ENCODE measurements at regions not wholly inside any gene's neighbourhood (a gene's known extent, or its start where the extent isn't known, plus 50 kb on each side); places are given as distances from the start of the nearest gene placed in this dataset.
A peak's percentile ranks its signal among the peaks of the same experiment; 100 is the strongest.

DNA sequence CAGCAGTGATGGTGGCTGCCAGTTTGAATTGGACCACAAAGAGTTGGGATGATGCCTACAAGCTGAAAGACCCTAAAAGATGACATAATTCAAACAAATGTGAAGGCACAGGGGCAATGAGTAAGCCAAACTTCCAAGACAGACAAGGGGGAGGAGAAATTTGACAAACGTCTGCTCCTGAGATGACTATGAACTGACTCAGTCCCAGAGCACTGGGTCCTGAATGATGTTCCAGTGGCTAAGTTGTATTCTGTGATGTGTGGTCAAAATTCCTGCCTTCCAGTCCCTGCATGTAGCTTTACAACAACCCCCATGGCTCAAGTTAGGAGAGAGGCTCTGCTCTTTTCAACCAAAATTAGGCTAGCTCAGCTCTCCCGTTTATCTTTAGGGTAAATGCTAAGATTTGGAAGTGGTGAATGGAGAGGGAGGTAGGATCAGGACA, 86.1 kb upstream of the SIRPA start:
- no peak overlapping the region for H3K27ac ChIP-seq (ENCODE audit: low read length)
- H3K4me3 ChIP-seq (ENCODE audit: low read depth in 1 of 2, low read length in 2 of 2): no peak overlapping the region
- no peaks in the 10 kb centered on the region for H3K9me3 ChIP-seq (ENCODE audit: control insufficient read depth in 1 of 2, low read length in 2 of 2)
- peaks cover 4 to 16% of the 10 kb centered on the region in 2 donors for H3K4me1 ChIP-seq (ENCODE audit: control insufficient read depth in 1 of 2, insufficient read depth in 2 of 2, low read length in 2 of 2)
- no peaks in the 10 kb centered on the region for H3K36me3 ChIP-seq (ENCODE audit: control insufficient read depth in 1 of 2, insufficient read depth in 2 of 2, low read length in 2 of 2)
- H3K27me3 ChIP-seq (ENCODE audit: low read depth, low read length): no peaks in the 10 kb centered on the region

GRCh38 chr20:1808101-1808500, 87.1 kb upstream of the SIRPA start:
- Histone ChIP-seq H3K4me1 (ENCODE audit: control insufficient read depth in 1 of 2, insufficient read depth in 2 of 2, low read length in 2 of 2) (peaks cover 4 to 10% of the 10 kb centered on the region in 2 donors), H3K27ac (ENCODE audit: low read length) (no peak overlapping the region)

DNA sequence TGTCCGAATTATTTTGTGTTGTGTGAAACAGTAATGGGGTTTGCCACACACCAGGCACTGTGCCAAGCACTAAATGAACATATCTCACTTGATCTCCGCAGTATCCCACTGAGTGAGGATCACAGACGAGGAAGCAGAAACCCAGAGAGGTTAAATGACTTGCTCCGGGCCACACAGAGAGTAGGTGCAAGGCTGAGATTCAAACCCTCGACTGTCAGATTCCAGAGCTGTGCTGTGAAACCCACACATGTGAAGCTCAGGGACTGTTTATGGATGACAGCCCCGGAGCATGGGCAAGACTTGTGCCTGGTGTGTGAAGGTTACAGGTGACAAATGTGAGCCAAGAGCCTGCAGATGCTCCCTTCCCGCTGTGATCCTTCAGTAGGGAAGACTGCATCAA, 87.8 kb upstream of the SIRPA start:
- peaks cover 4 to 10% of the 10 kb centered on the region in 2 donors for H3K4me1 ChIP-seq (ENCODE audit: control insufficient read depth in 1 of 2, insufficient read depth in 2 of 2, low read length in 2 of 2)
- no peaks in the 10 kb centered on the region for H3K36me3 ChIP-seq (ENCODE audit: control insufficient read depth in 1 of 2, insufficient read depth in 2 of 2, low read length in 2 of 2)
- H3K27ac ChIP-seq (ENCODE audit: low read length): no peak overlapping the region
- no peak overlapping the region for H3K4me3 ChIP-seq (ENCODE audit: low read depth in 1 of 2, low read length in 2 of 2)
- no peaks in the 10 kb centered on the region for H3K9me3 ChIP-seq (ENCODE audit: control insufficient read depth in 1 of 2, low read length in 2 of 2)
- no peaks in the 10 kb centered on the region for H3K27me3 ChIP-seq (ENCODE audit: low read depth, low read length)

More at GRCh38 chr20:1808101-1808500, 87.1 kb upstream of the SIRPA start:
- Histone ChIP-seq H3K27me3 (ENCODE audit: low read depth, low read length) (no peaks in the 10 kb centered on the region), H3K36me3 (ENCODE audit: control insufficient read depth in 1 of 2, insufficient read depth in 2 of 2, low read length in 2 of 2) (no peaks in the 10 kb centered on the region), H3K9me3 (ENCODE audit: control insufficient read depth in 1 of 2, low read length in 2 of 2) (no peaks in the 10 kb centered on the region), H3K4me3 (ENCODE audit: low read depth in 1 of 2, low read length in 2 of 2) (no peak overlapping the region)

DNA sequence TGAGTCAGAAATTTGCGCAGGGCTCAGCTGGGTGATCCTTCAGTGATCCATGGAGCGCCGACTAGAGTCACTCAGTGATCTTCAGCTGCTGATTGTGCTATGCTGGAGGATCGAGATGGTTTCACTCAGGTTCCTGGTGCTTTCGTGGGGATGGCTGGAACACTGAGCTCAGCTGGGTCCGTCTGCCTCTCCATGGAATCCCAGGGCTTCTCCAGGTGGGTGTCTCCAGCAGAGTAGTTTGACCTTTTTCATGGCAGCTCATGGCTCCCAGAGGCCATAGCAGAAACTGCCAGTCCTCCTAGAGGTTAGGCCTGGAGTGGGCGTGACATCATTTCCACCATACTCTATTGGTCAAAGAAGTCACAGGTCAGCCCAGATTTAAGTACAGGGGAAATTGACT, 88.8 kb upstream of the SIRPA start:
- peaks cover 0 to 9% of the 10 kb centered on the region in 2 donors for H3K4me1 ChIP-seq (ENCODE audit: control insufficient read depth in 1 of 2, insufficient read depth in 2 of 2, low read length in 2 of 2)
- H3K27ac ChIP-seq (ENCODE audit: low read length): no peak overlapping the region
- no peaks in the 10 kb centered on the region for H3K27me3 ChIP-seq (ENCODE audit: low read depth, low read length)

DNA sequence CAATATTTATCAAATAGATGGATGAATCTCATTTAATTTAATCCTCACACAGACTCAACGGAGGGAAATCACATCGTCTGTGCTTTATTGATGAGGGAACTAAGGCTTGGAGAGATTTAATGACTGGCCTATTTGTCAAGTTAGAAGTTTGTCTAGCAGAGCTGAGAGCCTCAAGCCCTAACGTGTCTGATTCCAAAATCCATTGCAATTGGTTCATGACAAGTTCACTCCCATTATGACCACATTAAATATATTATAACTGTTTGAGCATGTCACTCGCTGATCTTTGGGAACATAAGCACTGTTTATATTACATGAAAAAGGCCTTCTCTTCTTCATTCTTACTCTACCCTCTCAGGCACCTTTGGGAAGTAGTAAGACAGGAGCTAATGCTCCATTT, 89.4 kb upstream of the SIRPA start:
- H3K27ac ChIP-seq (ENCODE audit: low read length): no peak overlapping the region
- no peaks in the 10 kb centered on the region for H3K9me3 ChIP-seq (ENCODE audit: control insufficient read depth in 1 of 2, low read length in 2 of 2)
- no peaks in the 10 kb centered on the region for H3K27me3 ChIP-seq (ENCODE audit: low read depth, low read length)
- H3K36me3 ChIP-seq (ENCODE audit: control insufficient read depth in 1 of 2, insufficient read depth in 2 of 2, low read length in 2 of 2): no peaks in the 10 kb centered on the region
- no peak overlapping the region for H3K4me3 ChIP-seq (ENCODE audit: low read depth in 1 of 2, low read length in 2 of 2)
- H3K4me1 ChIP-seq (ENCODE audit: control insufficient read depth in 1 of 2, insufficient read depth in 2 of 2, low read length in 2 of 2): peaks cover 0 to 9% of the 10 kb centered on the region in 2 donors

More for the DNA sequence above, 88.8 kb upstream of the SIRPA start:
- Histone ChIP-seq H3K4me3 (ENCODE audit: low read depth in 1 of 2, low read length in 2 of 2) (no peak overlapping the region), H3K36me3 (ENCODE audit: control insufficient read depth in 1 of 2, insufficient read depth in 2 of 2, low read length in 2 of 2) (no peaks in the 10 kb centered on the region), H3K9me3 (ENCODE audit: control insufficient read depth in 1 of 2, low read length in 2 of 2) (no peaks in the 10 kb centered on the region)

DNA sequence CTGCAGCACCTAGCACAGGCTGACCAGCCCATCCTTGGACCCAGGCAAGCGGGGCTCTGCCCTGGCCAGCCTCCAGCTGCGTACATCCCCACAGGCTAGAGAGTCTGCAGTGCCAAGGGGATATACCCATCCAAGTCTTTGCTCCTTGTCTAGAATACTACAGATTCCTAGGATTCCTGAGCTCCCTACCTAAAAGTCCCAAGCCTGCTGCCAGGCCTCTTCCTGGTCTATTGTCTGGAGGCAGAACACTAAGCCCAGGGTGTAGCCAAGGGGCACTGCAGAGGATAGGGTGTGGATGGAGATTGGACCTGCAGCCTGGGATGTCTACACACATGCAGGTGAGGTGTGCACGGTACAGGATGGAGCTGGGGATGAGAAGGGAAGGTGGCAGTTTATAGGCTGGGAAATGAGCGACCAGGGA, 90.0 kb upstream of the SIRPA start:
- H3K27me3 ChIP-seq (ENCODE audit: low read depth, low read length): no peaks in the 10 kb centered on the region
- H3K4me3 ChIP-seq (ENCODE audit: low read depth in 1 of 2, low read length in 2 of 2): no peak overlapping the region
- no peaks in the 10 kb centered on the region for H3K36me3 ChIP-seq (ENCODE audit: control insufficient read depth in 1 of 2, insufficient read depth in 2 of 2, low read length in 2 of 2)
- H3K4me1 ChIP-seq (ENCODE audit: control insufficient read depth in 1 of 2, insufficient read depth in 2 of 2, low read length in 2 of 2): peaks cover 0 to 9% of the 10 kb centered on the region in 2 donors
- H3K9me3 ChIP-seq (ENCODE audit: control insufficient read depth in 1 of 2, low read length in 2 of 2): no peaks in the 10 kb centered on the region
- no peak overlapping the region for H3K27ac ChIP-seq (ENCODE audit: low read length)

GRCh38 chr20:1804554-1804956, 90.7 kb upstream of the SIRPA start:
- peaks cover 0 to 9% of the 10 kb centered on the region in 2 donors for H3K4me1 ChIP-seq (ENCODE audit: control insufficient read depth in 1 of 2, insufficient read depth in 2 of 2, low read length in 2 of 2)

DNA sequence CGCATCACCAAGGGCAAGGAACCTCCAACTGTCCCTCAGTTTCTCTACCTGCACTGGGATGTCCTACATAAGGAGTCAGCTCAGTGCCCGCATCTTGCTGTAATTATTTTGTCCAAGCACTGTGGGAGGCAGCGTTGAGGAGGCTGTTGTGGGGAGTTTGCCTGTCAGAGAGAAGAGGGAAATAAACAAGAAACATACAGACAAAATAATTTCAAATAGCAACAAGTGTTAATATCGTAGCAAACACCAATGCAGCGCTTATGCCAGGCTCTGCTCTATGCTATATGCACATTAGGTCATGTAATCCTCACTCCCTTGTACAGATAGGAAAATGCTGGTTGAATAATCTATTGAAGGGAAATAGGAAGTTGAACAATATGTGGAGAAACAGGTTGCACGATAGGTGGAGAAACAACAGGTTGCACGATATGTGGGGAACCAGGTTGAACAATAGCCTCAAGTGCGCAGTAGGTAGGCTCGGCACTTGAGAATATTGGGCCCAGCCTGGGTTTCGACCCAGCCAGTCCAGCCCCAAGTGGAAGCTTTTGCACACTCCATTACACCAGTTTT, 91.2 kb upstream of the SIRPA start:
- no peak overlapping the region for H3K27ac ChIP-seq (ENCODE audit: low read length)
- H3K4me1 ChIP-seq (ENCODE audit: control insufficient read depth in 1 of 2, insufficient read depth in 2 of 2, low read length in 2 of 2): peaks cover 0 to 9% of the 10 kb centered on the region in 2 donors
- H3K27me3 ChIP-seq (ENCODE audit: low read depth, low read length): no peaks in the 10 kb centered on the region
- H3K4me3 ChIP-seq (ENCODE audit: low read depth in 1 of 2, low read length in 2 of 2): peak overlapping the region; percentile 62 to 80
- H3K36me3 ChIP-seq (ENCODE audit: control insufficient read depth in 1 of 2, insufficient read depth in 2 of 2, low read length in 2 of 2): no peaks in the 10 kb centered on the region
- no peaks in the 10 kb centered on the region for H3K9me3 ChIP-seq (ENCODE audit: control insufficient read depth in 1 of 2, low read length in 2 of 2)

More at GRCh38 chr20:1804554-1804956, 90.7 kb upstream of the SIRPA start:
- H3K27ac ChIP-seq (ENCODE audit: low read length): no peak overlapping the region
- H3K9me3 ChIP-seq (ENCODE audit: control insufficient read depth in 1 of 2, low read length in 2 of 2): no peaks in the 10 kb centered on the region
- no peaks in the 10 kb centered on the region for H3K27me3 ChIP-seq (ENCODE audit: low read depth, low read length)
- no peaks in the 10 kb centered on the region for H3K36me3 ChIP-seq (ENCODE audit: control insufficient read depth in 1 of 2, insufficient read depth in 2 of 2, low read length in 2 of 2)
- H3K4me3 ChIP-seq (ENCODE audit: low read depth in 1 of 2, low read length in 2 of 2): no peak overlapping the region

- Histone ChIP-seq H3K4me3 (ENCODE audit: low read depth in 1 of 2, low read length in 2 of 2) (peak overlapping the region; percentile 62 to 80), H3K36me3 (ENCODE audit: control insufficient read depth in 1 of 2, insufficient read depth in 2 of 2, low read length in 2 of 2) (no peaks in the 10 kb centered on the region), H3K27ac (ENCODE audit: low read length) (peak overlapping the region; percentile 26), H3K9me3 (ENCODE audit: control insufficient read depth in 1 of 2, low read length in 2 of 2) (no peaks in the 10 kb centered on the region), H3K4me1 (ENCODE audit: control insufficient read depth in 1 of 2, insufficient read depth in 2 of 2, low read length in 2 of 2) (peaks cover 0 to 9% of the 10 kb centered on the region in 2 donors), H3K27me3 (ENCODE audit: low read depth, low read length) (no peaks in the 10 kb centered on the region)
Measured at GRCh38 chr20:1803061-1803931, 91.9 kb upstream of the SIRPA start.

DNA sequence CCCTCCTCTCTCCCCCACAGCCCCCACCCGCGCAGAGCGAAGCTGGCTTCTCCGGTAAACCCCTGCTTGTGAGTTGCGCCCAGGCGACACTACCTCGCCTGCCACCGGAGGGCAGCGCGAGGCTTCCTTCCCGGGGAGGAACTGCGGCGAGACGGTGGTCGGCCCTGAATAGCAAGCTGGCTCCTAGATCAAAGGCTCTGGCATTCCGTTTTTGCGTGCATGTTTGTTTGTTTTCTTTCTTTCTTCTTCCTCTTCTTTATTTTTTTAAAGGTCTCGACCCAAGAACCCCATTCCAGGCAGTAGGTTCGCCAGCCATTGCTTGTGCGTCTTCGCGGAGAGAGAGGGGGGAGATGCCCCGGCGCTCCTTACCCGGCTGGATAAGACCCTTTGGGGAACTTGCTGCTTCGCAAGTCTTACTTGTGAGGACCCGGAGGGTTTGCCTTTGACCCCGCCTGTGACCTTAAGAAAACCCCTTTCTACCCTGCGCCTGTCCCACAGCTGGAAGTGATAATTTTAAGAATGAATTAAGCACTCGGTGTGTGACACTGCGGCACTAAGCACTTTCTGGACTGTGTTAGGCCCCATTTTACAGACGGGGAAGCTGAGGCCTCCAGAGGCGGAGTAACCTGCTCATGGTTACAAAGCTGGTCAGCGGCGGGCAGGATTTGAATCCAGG, 92.7 kb upstream of the SIRPA start:
- H3K9me3 ChIP-seq (ENCODE audit: control insufficient read depth in 1 of 2, low read length in 2 of 2): no peaks in the 10 kb centered on the region
- H3K36me3 ChIP-seq (ENCODE audit: control insufficient read depth in 1 of 2, insufficient read depth in 2 of 2, low read length in 2 of 2): no peaks in the 10 kb centered on the region
- H3K4me3 ChIP-seq (ENCODE audit: low read depth in 1 of 2, low read length in 2 of 2): peak overlapping the region; percentile 62 to 80
- peaks cover 0 to 9% of the 10 kb centered on the region in 2 donors for H3K4me1 ChIP-seq (ENCODE audit: control insufficient read depth in 1 of 2, insufficient read depth in 2 of 2, low read length in 2 of 2)
- H3K27me3 ChIP-seq (ENCODE audit: low read depth, low read length): no peaks in the 10 kb centered on the region
- peak overlapping the region; percentile 26 for H3K27ac ChIP-seq (ENCODE audit: low read length)

- H3K9me3 ChIP-seq (ENCODE audit: control insufficient read depth in 1 of 2, low read length in 2 of 2): no peaks in the 10 kb centered on the region
- no peak overlapping the region for H3K27ac ChIP-seq (ENCODE audit: low read length)
- H3K27me3 ChIP-seq (ENCODE audit: low read depth, low read length): no peaks in the 10 kb centered on the region
Measured at GRCh38 chr20:1801929-1802306, 93.3 kb upstream of the SIRPA start.

More at GRCh38 chr20:1801929-1802306, 93.3 kb upstream of the SIRPA start:
- H3K4me3 ChIP-seq (ENCODE audit: low read depth in 1 of 2, low read length in 2 of 2): peak overlapping the region; percentile 62 to 80
- H3K36me3 ChIP-seq (ENCODE audit: control insufficient read depth in 1 of 2, insufficient read depth in 2 of 2, low read length in 2 of 2): no peaks in the 10 kb centered on the region
- peaks cover 0 to 9% of the 10 kb centered on the region in 2 donors for H3K4me1 ChIP-seq (ENCODE audit: control insufficient read depth in 1 of 2, insufficient read depth in 2 of 2, low read length in 2 of 2)
